ENCODE measurements at regions not wholly inside any gene's neighbourhood (a gene's known extent, or its start where the extent isn't known, plus 50 kb on each side); places are given as distances from the start of the nearest gene placed in this dataset.

DNA sequence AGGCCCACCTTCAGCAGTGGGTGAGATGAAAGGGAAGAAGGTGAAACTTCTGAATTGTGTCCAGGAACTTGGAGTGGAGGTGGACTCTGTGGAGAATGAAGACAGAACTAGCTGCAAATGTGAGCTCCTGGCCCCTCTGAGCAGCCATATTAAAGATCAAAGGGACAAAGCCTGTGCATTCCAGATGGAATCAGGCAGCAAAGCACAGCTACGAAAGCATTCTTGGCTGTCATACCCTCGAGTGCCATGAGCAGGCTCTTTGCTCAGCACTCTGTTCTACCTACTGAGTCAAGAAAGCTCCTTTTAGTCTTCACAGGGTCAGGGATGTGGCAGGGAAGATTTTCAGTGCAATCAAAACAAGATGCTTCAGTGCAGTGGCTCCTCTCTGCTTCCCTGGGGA, 86.3 kb upstream of the TSPAN2 start:
- Histone ChIP-seq H3K4me3 (ENCODE audit: low read length in 2 of 2) (no peak overlapping the region), H3K9me3 (ENCODE audit: control insufficient read depth in 2 of 2, insufficient read depth in 1 of 2, low read length in 1 of 2) (no peaks in the 10 kb centered on the region), H3K36me3 (ENCODE audit: control insufficient read depth in 2 of 2, insufficient read depth in 2 of 2, low read length in 1 of 2) (no peaks in the 10 kb centered on the region), H3K27me3 (ENCODE audit: control insufficient read depth in 2 of 2, insufficient read depth in 1 of 2, low read length in 1 of 2) (no peaks in the 10 kb centered on the region), H3K4me1 (ENCODE audit: control insufficient read depth in 2 of 2, insufficient read depth in 2 of 2, low read length in 2 of 2) (no peaks in the 10 kb centered on the region), H3K27ac (ENCODE audit: low read depth in 1 of 2, low read length in 1 of 2) (no peak overlapping the region)
- no peak for DNase-seq (ENCODE audit: low read depth in 6 of 9, low spot score in 9 of 9)
- WGBS, result 85% methylated on average over 2 of the region's 2 CpGs

GRCh38 chr1:115173151-115173550, 83.8 kb upstream of the TSPAN2 start:
- no peak overlapping the region for H3K27ac ChIP-seq (ENCODE audit: low read depth in 1 of 2, low read length in 1 of 2)
- no peaks in the 10 kb centered on the region for H3K36me3 ChIP-seq (ENCODE audit: control insufficient read depth in 2 of 2, insufficient read depth in 2 of 2, low read length in 1 of 2)
- no peaks in the 10 kb centered on the region for H3K4me1 ChIP-seq (ENCODE audit: control insufficient read depth in 2 of 2, insufficient read depth in 2 of 2, low read length in 2 of 2)
- H3K27me3 ChIP-seq (ENCODE audit: control insufficient read depth in 2 of 2, insufficient read depth in 1 of 2, low read length in 1 of 2), result no peaks in the 10 kb centered on the region
- DNase-seq (ENCODE audit: low read depth in 6 of 9, low spot score in 9 of 9), result no peak
- 97% methylated on average over 1 of the region's 1 CpG for WGBS
- no peaks in the 10 kb centered on the region for H3K9me3 ChIP-seq (ENCODE audit: control insufficient read depth in 2 of 2, insufficient read depth in 1 of 2, low read length in 1 of 2)
- H3K4me3 ChIP-seq (ENCODE audit: low read length in 2 of 2), result no peak overlapping the region

DNA sequence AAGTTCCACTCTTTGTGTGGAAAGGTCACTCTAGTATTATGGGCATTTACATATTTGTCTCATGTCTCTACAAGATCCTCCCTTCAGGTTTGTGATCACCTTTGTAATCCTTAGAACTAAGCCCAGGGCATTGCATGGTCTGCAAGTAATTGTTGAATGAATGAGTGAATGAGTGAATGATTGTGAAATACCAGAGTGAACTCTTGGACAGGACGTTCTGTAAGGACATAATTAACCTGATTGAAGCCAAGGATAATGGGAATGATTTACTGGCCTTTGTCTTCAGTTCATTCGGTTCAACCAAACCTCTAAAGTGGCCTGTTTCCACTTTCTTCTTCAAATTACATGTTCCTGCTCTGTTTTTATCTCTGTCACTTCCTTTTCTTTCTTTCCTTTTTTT, 83.0 kb upstream of the TSPAN2 start:
- DNase-seq (ENCODE audit: low read depth in 6 of 9, low spot score in 9 of 9), result no peak
- H3K27me3 ChIP-seq (ENCODE audit: control insufficient read depth in 2 of 2, insufficient read depth in 1 of 2, low read length in 1 of 2), result no peaks in the 10 kb centered on the region
- WGBS, result 40% methylated on average over 2 of the region's 2 CpGs
- no peaks in the 10 kb centered on the region for H3K9me3 ChIP-seq (ENCODE audit: control insufficient read depth in 2 of 2, insufficient read depth in 1 of 2, low read length in 1 of 2)
- H3K4me1 ChIP-seq (ENCODE audit: control insufficient read depth in 2 of 2, insufficient read depth in 2 of 2, low read length in 2 of 2), result no peaks in the 10 kb centered on the region
- H3K36me3 ChIP-seq (ENCODE audit: control insufficient read depth in 2 of 2, insufficient read depth in 2 of 2, low read length in 1 of 2), result no peaks in the 10 kb centered on the region
- H3K4me3 ChIP-seq (ENCODE audit: low read length in 2 of 2), result no peak overlapping the region
- no peak overlapping the region for H3K27ac ChIP-seq (ENCODE audit: low read depth in 1 of 2, low read length in 1 of 2)

DNA sequence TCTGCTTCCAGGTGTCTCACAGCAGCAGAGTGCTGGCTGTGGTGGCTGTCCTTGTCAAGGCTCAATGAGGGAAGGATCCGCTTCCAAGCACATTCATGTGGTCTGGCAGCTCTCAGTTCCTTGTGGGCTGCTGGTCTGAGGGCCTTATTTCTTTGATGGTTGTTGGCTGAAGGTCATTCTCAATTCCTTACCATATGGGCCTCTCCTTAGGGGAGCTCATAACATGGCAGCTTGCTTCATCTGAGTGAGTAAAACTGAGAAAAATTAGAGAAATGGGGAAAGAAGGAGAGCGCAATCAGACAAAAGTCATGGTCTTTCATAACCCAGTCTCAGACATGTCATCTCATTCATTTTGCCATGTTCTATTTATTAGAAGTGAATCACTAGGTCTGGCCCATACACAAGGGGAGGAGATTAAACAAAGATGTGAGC, 81.7 kb upstream of the TSPAN2 start:
- WGBS, result 97% methylated on average over 2 of the region's 2 CpGs
- Histone ChIP-seq H3K9me3 (ENCODE audit: control insufficient read depth in 2 of 2, insufficient read depth in 1 of 2, low read length in 1 of 2) (no peaks in the 10 kb centered on the region), H3K4me1 (ENCODE audit: control insufficient read depth in 2 of 2, insufficient read depth in 2 of 2, low read length in 2 of 2) (no peaks in the 10 kb centered on the region), H3K36me3 (ENCODE audit: control insufficient read depth in 2 of 2, insufficient read depth in 2 of 2, low read length in 1 of 2) (no peaks in the 10 kb centered on the region), H3K27me3 (ENCODE audit: control insufficient read depth in 2 of 2, insufficient read depth in 1 of 2, low read length in 1 of 2) (no peaks in the 10 kb centered on the region), H3K4me3 (ENCODE audit: low read length in 2 of 2) (no peak overlapping the region), H3K27ac (ENCODE audit: low read depth in 1 of 2, low read length in 1 of 2) (no peak overlapping the region)
- no peak for DNase-seq (ENCODE audit: low read depth in 6 of 9, low spot score in 9 of 9)

DNA sequence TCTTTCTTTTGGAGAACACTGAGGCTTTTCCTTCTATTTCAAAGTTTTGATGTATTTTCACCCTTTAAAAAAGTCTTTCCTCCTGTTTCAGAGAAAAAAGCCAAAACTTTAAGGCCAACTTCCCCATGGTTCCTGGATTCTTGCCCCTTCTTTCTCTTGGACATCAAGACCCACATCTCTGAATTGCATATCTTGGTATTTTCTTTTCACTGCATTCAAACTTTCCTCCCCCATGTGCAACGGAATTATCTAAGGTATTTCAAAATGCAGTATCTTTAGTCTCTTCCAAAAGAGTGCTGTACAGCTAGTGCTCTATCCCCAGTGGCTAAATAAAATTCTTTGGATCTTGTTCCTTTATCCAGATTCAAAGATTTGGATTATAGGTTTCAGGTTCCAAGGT, 81.1 kb upstream of the TSPAN2 start:
- 93% methylated on average over 1 of the region's 1 CpG for WGBS
- Histone ChIP-seq H3K4me3 (ENCODE audit: low read length in 2 of 2) (no peak overlapping the region), H3K9me3 (ENCODE audit: control insufficient read depth in 2 of 2, insufficient read depth in 1 of 2, low read length in 1 of 2) (no peaks in the 10 kb centered on the region), H3K4me1 (ENCODE audit: control insufficient read depth in 2 of 2, insufficient read depth in 2 of 2, low read length in 2 of 2) (no peaks in the 10 kb centered on the region), H3K27me3 (ENCODE audit: control insufficient read depth in 2 of 2, insufficient read depth in 1 of 2, low read length in 1 of 2) (no peaks in the 10 kb centered on the region), H3K27ac (ENCODE audit: low read depth in 1 of 2, low read length in 1 of 2) (no peak overlapping the region), H3K36me3 (ENCODE audit: control insufficient read depth in 2 of 2, insufficient read depth in 2 of 2, low read length in 1 of 2) (no peaks in the 10 kb centered on the region)
- no peak for DNase-seq (ENCODE audit: low read depth in 6 of 9, low spot score in 9 of 9)

GRCh38 chr1:115168026-115168425, 78.7 kb upstream of the TSPAN2 start:
- no peaks in the 10 kb centered on the region for H3K27me3 ChIP-seq (ENCODE audit: control insufficient read depth in 2 of 2, insufficient read depth in 1 of 2, low read length in 1 of 2)
- no peaks in the 10 kb centered on the region for H3K4me1 ChIP-seq (ENCODE audit: control insufficient read depth in 2 of 2, insufficient read depth in 2 of 2, low read length in 2 of 2)
- H3K4me3 ChIP-seq (ENCODE audit: low read length in 2 of 2), result no peak overlapping the region
- WGBS, result 95% methylated on average over 4 of the region's 4 CpGs
- DNase-seq (ENCODE audit: low read depth in 6 of 9, low spot score in 9 of 9), result no peak
- H3K9me3 ChIP-seq (ENCODE audit: control insufficient read depth in 2 of 2, insufficient read depth in 1 of 2, low read length in 1 of 2), result no peaks in the 10 kb centered on the region
- H3K36me3 ChIP-seq (ENCODE audit: control insufficient read depth in 2 of 2, insufficient read depth in 2 of 2, low read length in 1 of 2), result no peaks in the 10 kb centered on the region
- no peak overlapping the region for H3K27ac ChIP-seq (ENCODE audit: low read depth in 1 of 2, low read length in 1 of 2)

- DNase-seq (ENCODE audit: low read depth in 6 of 9, low spot score in 9 of 9), result no peak
- no peaks in the 10 kb centered on the region for H3K4me1 ChIP-seq (ENCODE audit: control insufficient read depth in 2 of 2, insufficient read depth in 2 of 2, low read length in 2 of 2)
- no peaks in the 10 kb centered on the region for H3K27me3 ChIP-seq (ENCODE audit: control insufficient read depth in 2 of 2, insufficient read depth in 1 of 2, low read length in 1 of 2)
- no peak overlapping the region for H3K27ac ChIP-seq (ENCODE audit: low read depth in 1 of 2, low read length in 1 of 2)
- H3K4me3 ChIP-seq (ENCODE audit: low read length in 2 of 2), result no peak overlapping the region
- H3K9me3 ChIP-seq (ENCODE audit: control insufficient read depth in 2 of 2, insufficient read depth in 1 of 2, low read length in 1 of 2), result no peaks in the 10 kb centered on the region
- H3K36me3 ChIP-seq (ENCODE audit: control insufficient read depth in 2 of 2, insufficient read depth in 2 of 2, low read length in 1 of 2), result no peaks in the 10 kb centered on the region
Observed at GRCh38 chr1:115166531-115167091, 77.3 kb upstream of the TSPAN2 start.

DNA sequence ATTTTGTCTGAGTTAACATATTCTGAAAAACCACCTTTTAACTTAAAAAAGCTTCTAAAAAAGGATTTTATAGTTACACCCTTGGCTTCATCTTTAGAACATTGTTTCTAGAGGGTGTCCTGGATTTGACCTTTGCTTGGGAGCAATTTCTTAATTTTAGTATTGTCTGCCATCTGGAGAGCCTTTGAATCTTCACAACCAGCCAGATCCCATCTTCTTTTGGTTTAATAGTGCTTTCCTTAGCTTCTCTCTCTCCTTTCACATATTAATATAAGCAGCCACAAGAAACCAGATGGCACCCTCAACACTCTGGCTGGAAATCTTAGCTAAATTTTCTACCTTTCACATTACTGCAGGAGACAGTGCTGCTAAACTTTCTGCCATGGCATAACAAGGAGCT, 76.5 kb upstream of the TSPAN2 start:
- DNase-seq (ENCODE audit: low read depth in 6 of 9, low spot score in 9 of 9), result no peak
- Histone ChIP-seq H3K27me3 (ENCODE audit: control insufficient read depth in 2 of 2, insufficient read depth in 1 of 2, low read length in 1 of 2) (no peaks in the 10 kb centered on the region), H3K27ac (ENCODE audit: low read depth in 1 of 2, low read length in 1 of 2) (no peak overlapping the region), H3K9me3 (ENCODE audit: control insufficient read depth in 2 of 2, insufficient read depth in 1 of 2, low read length in 1 of 2) (no peaks in the 10 kb centered on the region), H3K36me3 (ENCODE audit: control insufficient read depth in 2 of 2, insufficient read depth in 2 of 2, low read length in 1 of 2) (no peaks in the 10 kb centered on the region), H3K4me3 (ENCODE audit: low read length in 2 of 2) (no peak overlapping the region), H3K4me1 (ENCODE audit: control insufficient read depth in 2 of 2, insufficient read depth in 2 of 2, low read length in 2 of 2) (no peaks in the 10 kb centered on the region)

- no peaks in the 10 kb centered on the region for H3K36me3 ChIP-seq (ENCODE audit: control insufficient read depth in 2 of 2, insufficient read depth in 2 of 2, low read length in 1 of 2)
- H3K4me1 ChIP-seq (ENCODE audit: control insufficient read depth in 2 of 2, insufficient read depth in 2 of 2, low read length in 2 of 2), result no peaks in the 10 kb centered on the region
- H3K27me3 ChIP-seq (ENCODE audit: control insufficient read depth in 2 of 2, insufficient read depth in 1 of 2, low read length in 1 of 2), result no peaks in the 10 kb centered on the region
- H3K27ac ChIP-seq (ENCODE audit: low read depth in 1 of 2, low read length in 1 of 2), result no peak overlapping the region
- WGBS, result 93% methylated on average over 6 of the region's 6 CpGs
- no peak for DNase-seq (ENCODE audit: low read depth in 6 of 9, low spot score in 9 of 9)
- H3K4me3 ChIP-seq (ENCODE audit: low read length in 2 of 2), result no peak overlapping the region
- H3K9me3 ChIP-seq (ENCODE audit: control insufficient read depth in 2 of 2, insufficient read depth in 1 of 2, low read length in 1 of 2), result no peaks in the 10 kb centered on the region
Observed at GRCh38 chr1:115164940-115165705, 75.8 kb upstream of the TSPAN2 start.

Measured in thymus (tissue), 11 donors.